HG03342 (cell line): ENCODE measurements at regions not wholly inside any gene's neighbourhood (a gene's known extent, or its start where the extent isn't known, plus 50 kb on each side); places are given as distances from the start of the nearest gene placed in this dataset.
A peak's percentile ranks its signal among the peaks of the same experiment; 100 is the strongest.
"Not testable (repeated sequence)": the region's sequence is repeated elsewhere in the genome, so short reads cannot be mapped to it uniquely, and the experiment has no call there.

Experiments used
- ATAC-seq: cut with Tn5 transposase; IDR thresholded peaks from one replicate; pipeline ENCODE4 v1.9.1; 2021; ENCODE audit warnings: mild to moderate bottlenecking, moderate library complexity; ENCODE audit not compliant: unreplicated experiment

- ATAC-seq, result no peak
Measured at GRCh38 chr1:193471981-193472380, 285.6 kb upstream of the B3GALT2 start.

- no peak for ATAC-seq
Measured at GRCh38 chr1:193463326-193463932, 277.0 kb upstream of the B3GALT2 start.

- peak; percentile 62 for ATAC-seq
Measured at GRCh38 chr1:193462629-193463320, 276.4 kb upstream of the B3GALT2 start.

- no peak for ATAC-seq
Measured at GRCh38 chr1:193458628-193459027, 272.2 kb upstream of the B3GALT2 start.

GRCh38 chr1:193457676-193458075 lies 271.3 kb upstream of the B3GALT2 start:
- no peak for ATAC-seq

GRCh38 chr1:193456811-193457280 lies 270.4 kb upstream of the B3GALT2 start:
- no peak for ATAC-seq

GRCh38 chr1:193451606-193452005 lies 265.2 kb upstream of the B3GALT2 start:
- ATAC-seq, result no peak

- ATAC-seq, result no peak
Measured at GRCh38 chr1:193451001-193451400, 264.6 kb upstream of the B3GALT2 start.

- peak; percentile 84 for ATAC-seq
Measured at GRCh38 chr1:193448682-193449461, 262.5 kb upstream of the B3GALT2 start.

GRCh38 chr1:193443886-193444285 lies 257.5 kb upstream of the B3GALT2 start:
- no peak for ATAC-seq

- ATAC-seq, result peak; percentile 73
Measured at GRCh38 chr1:193438771-193439170, 252.4 kb upstream of the B3GALT2 start.

GRCh38 chr1:193438312-193438711 lies 251.9 kb upstream of the B3GALT2 start:
- ATAC-seq, result peak; percentile 17

GRCh38 chr1:193437785-193438184 lies 251.4 kb upstream of the B3GALT2 start:
- peak; percentile 61 for ATAC-seq

GRCh38 chr1:193437333-193437732 lies 250.9 kb upstream of the B3GALT2 start:
- not testable (repeated sequence) for ATAC-seq

GRCh38 chr1:193435781-193436180 lies 249.4 kb upstream of the B3GALT2 start:
- ATAC-seq, result no peak

- ATAC-seq, result no peak
Measured at GRCh38 chr1:193434319-193434718, 247.9 kb upstream of the B3GALT2 start.

- no peak for ATAC-seq
Measured at GRCh38 chr1:193433599-193433998, 247.2 kb upstream of the B3GALT2 start.

GRCh38 chr1:193432979-193433587 lies 246.7 kb upstream of the B3GALT2 start:
- ATAC-seq, result no peak

GRCh38 chr1:193431265-193431977 lies 245.0 kb upstream of the B3GALT2 start:
- ATAC-seq, result no peak

GRCh38 chr1:193427524-193427923 lies 241.1 kb upstream of the B3GALT2 start:
- ATAC-seq, result no peak

GRCh38 chr1:193426061-193426460 lies 239.6 kb upstream of the B3GALT2 start:
- ATAC-seq, result no peak
